HepG2 (cell line): ENCODE measurements at regions not wholly inside any gene's neighbourhood (a gene's known extent, or its start where the extent isn't known, plus 50 kb on each side); places are given as distances from the start of the nearest gene placed in this dataset.
A peak's percentile ranks its signal among the peaks of the same experiment; 100 is the strongest.

Experiments
- ATAC-seq: fragments of 200-7000 bp; cut with Tn5 transposase; 3 replicates; pipeline ENCODE4 v1.9.1; 2020; ENCODE audit warnings: mild to moderate bottlenecking, moderate library complexity
- BruUV-seq: library from RNA; stranded (reverse); fragments of 400-500 nt; replicated peaks from 2 replicates; lab custom pipeline; 2021; lab: Mats Ljungman, UMichigan
- CTCF ChIA-PET: fragments of 300-600 bp; formaldehyde crosslinking; extraction: SDS; loops from one replicate; lab custom pipeline; 2021; ENCODE audit warnings: low total read pairs, inconsistent platforms, low intra/inter-chr PET ratio; lab: Yijun Ruan, JAX
- POLR2A ChIA-PET: fragments of 350-600 bp; sonication (Branson Sonifier 250); formaldehyde crosslinking; loops from one replicate; lab custom pipeline; 2020; ENCODE audit warnings: antibody characterized with exemption, inconsistent platforms; lab: Yijun Ruan, JAX
- DNase-seq: peaks from one replicate; pipeline ENCODE4 v3.0.0-alpha.2; 2015; ENCODE audit warnings: low spot score
- FAIRE-seq: peaks from 3 replicates; lab custom pipeline; 2011; peaks lifted over from hg19 to GRCh38; lab: Jason Lieb, UNC
- H2AFZ ChIP-seq: one replicate; pipeline ENCODE4 v1.6.1; 2011; ENCODE audit warnings: low read length, inconsistent platforms
- H3K27ac ChIP-seq: fragments of 300-600 bp; 3 replicates; pipeline ENCODE4 v1.8.0; 2011; ENCODE audit warnings: mixed run types, mild to moderate bottlenecking, mixed read lengths, low read length, inconsistent platforms; ENCODE audit not compliant: insufficient read depth; ENCODE audit errors: extremely low read length
- H3K27me3 ChIP-seq, 2 experiments: fragments of 200-600 bp in 1 of 2; 2 replicates in 1 of 2; 3 replicates in 1 of 2; pipeline versions ENCODE4 v1.6.0 to v1.8.0; 2011; ENCODE audit warnings: low read length in 2 of 2, mild to moderate bottlenecking in 2 of 2, moderate library complexity in 2 of 2, inconsistent platforms in 1 of 2; ENCODE audit not compliant: insufficient read depth in 2 of 2, control insufficient read depth in 1 of 2
- H3K36me3 ChIP-seq, 2 experiments: fragments of 200-600 bp in 1 of 2; replicated peaks in 1 of 2; 2 replicates in 1 of 2; 3 replicates in 1 of 2; pipeline versions ENCODE4 v1.5.1 to v1.8.0; 2011; ENCODE audit warnings: low read length in 2 of 2, inconsistent platforms in 1 of 2; ENCODE audit not compliant: insufficient read depth in 2 of 2, control insufficient read depth in 1 of 2
- H3K4me1 ChIP-seq: 2 replicates; pipeline ENCODE4 v1.5.1; 2012; ENCODE audit warnings: low read length, inconsistent platforms; ENCODE audit not compliant: insufficient read depth
- H3K4me2 ChIP-seq: 2 replicates; pipeline ENCODE4 v1.6.0; 2011; ENCODE audit warnings: low read depth, low read length, inconsistent platforms
- H3K4me3 ChIP-seq, 3 experiments: fragments of 200-600 bp in 1 of 3; sonication (generic), shearing (Covaris generic) in 1 of 3; replicated peaks in 1 of 3; 2 replicates each; pipeline ENCODE4 v1.5.1; 2011 to 2016; ENCODE audit warnings: low read length in 3 of 3, inconsistent platforms in 2 of 3, low read depth in 2 of 3, mild to moderate bottlenecking in 2 of 3, control low read depth in 1 of 3, mixed read lengths in 1 of 3; ENCODE audit not compliant: insufficient read depth in 1 of 3
- H3K79me2 ChIP-seq: one replicate; pipeline ENCODE4 v1.6.1; 2011; ENCODE audit warnings: low read length, inconsistent platforms; ENCODE audit not compliant: insufficient read depth
- H3K9ac ChIP-seq: 2 replicates; pipeline ENCODE4 v1.6.0; 2011; ENCODE audit warnings: mild to moderate bottlenecking, low read depth, low read length, inconsistent platforms; ENCODE audit not compliant: insufficient read depth
- H3K9me3 ChIP-seq: 2 replicates; pipeline ENCODE4 v1.5.1; 2012; ENCODE audit warnings: mild to moderate bottlenecking, low read length
- H4K20me1 ChIP-seq: 2 replicates; pipeline ENCODE4 v1.6.0; 2011; ENCODE audit warnings: inconsistent platforms, mild to moderate bottlenecking, low read length, moderate library complexity; ENCODE audit not compliant: insufficient read depth
- ARNT2 ChIP-seq: sonication (generic); formaldehyde crosslinking; IDR thresholded peaks from 2 replicates; pipeline ENCODE4 v1.8.0; 2022; ENCODE audit warnings: mild to moderate bottlenecking, low read depth, missing genetic modification reagents, moderate library complexity
- NAIF1 ChIP-seq: sonication (generic); formaldehyde crosslinking; IDR thresholded peaks from 2 replicates; pipeline ENCODE4 v1.5.0; 2020; ENCODE audit warnings: mild to moderate bottlenecking, missing genetic modification reagents, borderline replicate concordance
- PLRG1 ChIP-seq: fragments of 450-650 bp; conservative IDR thresholded peaks from 2 replicates; pipeline ENCODE4 v1.6.1; 2016
- POLR2AphosphoS5 ChIP-seq: IDR thresholded peaks from 2 replicates; pipeline ENCODE4 v1.6.1; 2012; ENCODE audit warnings: low read depth, low read length
- POLR2G ChIP-seq: fragments of 200-400 bp; formaldehyde crosslinking; IDR thresholded peaks from 2 replicates; pipeline ENCODE4 v1.6.1; 2018; ENCODE audit warnings: mild to moderate bottlenecking, low read depth, low read length, moderate library complexity
- RBFOX2 ChIP-seq: fragments of 200-400 bp; formaldehyde crosslinking; IDR thresholded peaks from 2 replicates; pipeline ENCODE4 v1.6.1; 2017; ENCODE audit warnings: low read depth, mild to moderate bottlenecking, low read length
- RBM22 ChIP-seq: fragments of 200-400 bp; formaldehyde crosslinking; optimal IDR thresholded peaks from 2 replicates; pipeline ENCODE3; 2017; ENCODE audit warnings: mild to moderate bottlenecking, low read length, moderate library complexity
- SMYD3 ChIP-seq: sonication (generic); formaldehyde crosslinking; IDR thresholded peaks from 2 replicates; pipeline ENCODE4 v1.8.1; 2023; ENCODE audit warnings: mild to moderate bottlenecking, missing genetic modification reagents
- ZBTB38 ChIP-seq: sonication (generic); formaldehyde crosslinking; IDR thresholded peaks from 2 replicates; pipeline ENCODE4 v1.5.1; 2020; ENCODE audit warnings: mild to moderate bottlenecking, missing genetic modification reagents
- ZMYM2 ChIP-seq: sonication (generic); formaldehyde crosslinking; IDR thresholded peaks from 2 replicates; pipeline ENCODE4 v1.8.0; 2022; ENCODE audit warnings: mild to moderate bottlenecking, missing genetic modification reagents
- ZNF572 ChIP-seq: sonication (generic); formaldehyde crosslinking; IDR thresholded peaks from 2 replicates; pipeline ENCODE4 v1.5.1; 2020; ENCODE audit warnings: mild to moderate bottlenecking, missing genetic modification reagents
- ZNF777 ChIP-seq: sonication (generic); formaldehyde crosslinking; IDR thresholded peaks from 2 replicates; pipeline ENCODE4 v1.4.0; 2020; ENCODE audit warnings: missing genetic modification reagents
- WGBS: methylation state at CpG from one replicate; pipeline ENCODE4 v1.1.6; 2017; ENCODE audit warnings: low lambda C conversion rate; 5-methylcytosine and 5-hydroxymethylcytosine counted together
- in situ Hi-C: cut with HindIII; loops from 2 replicates; pipeline ENCODE4 v1.10.0; 2017; ENCODE audit warnings: low pct_unique_long_range_greater_than_20kb; ENCODE audit not compliant: extremely low pct_ligation_motif_present
- intact Hi-C: fragments of 100-400 bp; cut with micrococcal nuclease; formaldehyde crosslinking; loops from one replicate; pipeline ENCODE4 v1.10.0; 2022; ENCODE audit not compliant: unreplicated experiment
- TF ChIP-seq, protein P1 (sequence below): sonication (generic); formaldehyde crosslinking; IDR thresholded peaks from 2 replicates; pipeline ENCODE4 v1.8.0; 2022; ENCODE audit warnings: mild to moderate bottlenecking, missing genetic modification reagents, borderline replicate concordance
- TF ChIP-seq, protein P2 (sequence below), 2 experiments: IDR thresholded peaks; 2 replicates each; pipeline ENCODE4 v1.6.1; 2011 to 2012; ENCODE audit warnings: low read length in 2 of 2, borderline replicate concordance in 1 of 2, low read depth in 1 of 2, mild to moderate bottlenecking in 1 of 2, moderate library complexity in 1 of 2

DNA sequence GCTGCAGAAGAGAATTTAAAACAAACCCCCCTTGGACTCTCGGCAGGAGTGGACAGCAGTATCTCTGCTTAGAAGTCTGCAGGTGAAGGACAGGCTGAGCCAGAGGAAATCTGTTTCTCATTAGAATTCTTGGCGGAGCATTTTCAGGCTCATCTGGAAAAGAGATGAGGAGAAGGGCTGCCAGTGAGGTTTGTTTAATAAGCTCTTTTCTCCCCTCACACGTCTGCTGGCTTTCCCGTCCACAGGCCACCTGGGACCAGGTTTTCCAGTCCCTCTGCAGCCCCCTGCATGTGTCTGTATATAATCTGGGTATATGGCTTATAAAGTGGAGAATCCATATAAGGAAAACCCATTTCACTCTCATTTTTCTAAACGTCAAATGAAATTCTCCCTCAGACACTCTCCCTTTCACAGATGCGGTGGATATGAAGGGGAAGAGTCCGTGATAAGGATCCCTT is 155.4 kb upstream of the TPM1 start:
- H3K36me3 ChIP-seq = no peaks in the 10 kb centered on the region
- no peaks in the 10 kb centered on the region for H3K9me3 ChIP-seq
- peak overlapping the region; percentile 94 for H3K4me2 ChIP-seq
- peak overlapping the region; percentile 51 to 72 (median 57) for H3K4me3 ChIP-seq
- H3K4me1 ChIP-seq = peaks cover 70% of the 10 kb centered on the region
- H3K9ac ChIP-seq = peak overlapping the region; percentile 70
- H3K27ac ChIP-seq = peak overlapping the region; percentile 89
- TSS peak; percentile 97 for BruUV-seq
- ATAC-seq (peak; percentile 51), FAIRE-seq (no peak)
- 0% methylated on average over 6 of the region's 7 CpGs for WGBS
- H3K27me3 ChIP-seq = no peaks in the 10 kb centered on the region
- POLR2A ChIA-PET = interaction anchor here (1.0 to 3.6 kb wide), 8 partner anchors 9 to 202 kb away, joined by 3 to 45 read pairs (median 4); no protein-coding TSS in a partner anchor
- in situ Hi-C loops = no loop called here
- no peaks in the 10 kb centered on the region for H3K79me2 ChIP-seq
- intact Hi-C loops = loop anchor here (2.0 kb wide), 1 partner anchor 156 kb away; the partner anchor contains the start of gene TPM1
- peak overlapping the region; percentile 49 for H2AFZ ChIP-seq
- 0 out of 2 replicates have a peak, but pooled peaks have one; percentile 10 for TF ChIP-seq SMYD3 (CRISPR knock-in tag)
- TF ChIP-seq, protein P1, sequence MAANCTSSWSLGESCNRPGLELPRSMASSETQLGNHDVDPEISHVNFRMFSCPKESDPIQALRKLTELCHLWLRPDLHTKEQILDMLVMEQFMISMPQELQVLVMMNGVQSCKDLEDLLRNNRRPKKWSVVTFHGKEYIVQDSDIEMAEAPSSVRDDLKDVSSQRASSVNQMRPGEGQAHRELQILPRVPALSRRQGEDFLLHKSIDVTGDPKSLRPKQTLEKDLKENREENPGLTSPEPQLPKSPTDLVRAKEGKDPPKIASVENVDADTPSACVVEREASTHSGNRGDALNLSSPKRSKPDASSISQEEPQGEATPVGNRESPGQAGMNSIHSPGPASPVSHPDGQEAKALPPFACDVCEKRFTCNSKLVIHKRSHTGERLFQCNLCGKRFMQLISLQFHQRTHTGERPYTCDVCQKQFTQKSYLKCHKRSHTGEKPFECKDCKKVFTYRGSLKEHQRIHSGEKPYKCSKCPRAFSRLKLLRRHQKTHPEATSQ = no peak
- TF ChIP-seq POLR2G = peak; percentile 15
- TF ChIP-seq PLRG1 = no peak
- 0 out of 2 replicates have a peak, but pooled peaks have one; percentile 1 for TF ChIP-seq ARNT2 (CRISPR knock-in tag)
- peak; percentile 68; the same call in 1 of the 2 replicates for TF ChIP-seq POLR2AphosphoS5
- TF ChIP-seq ZBTB38 (CRISPR knock-in tag) = no peak
- TF ChIP-seq, protein P2, sequence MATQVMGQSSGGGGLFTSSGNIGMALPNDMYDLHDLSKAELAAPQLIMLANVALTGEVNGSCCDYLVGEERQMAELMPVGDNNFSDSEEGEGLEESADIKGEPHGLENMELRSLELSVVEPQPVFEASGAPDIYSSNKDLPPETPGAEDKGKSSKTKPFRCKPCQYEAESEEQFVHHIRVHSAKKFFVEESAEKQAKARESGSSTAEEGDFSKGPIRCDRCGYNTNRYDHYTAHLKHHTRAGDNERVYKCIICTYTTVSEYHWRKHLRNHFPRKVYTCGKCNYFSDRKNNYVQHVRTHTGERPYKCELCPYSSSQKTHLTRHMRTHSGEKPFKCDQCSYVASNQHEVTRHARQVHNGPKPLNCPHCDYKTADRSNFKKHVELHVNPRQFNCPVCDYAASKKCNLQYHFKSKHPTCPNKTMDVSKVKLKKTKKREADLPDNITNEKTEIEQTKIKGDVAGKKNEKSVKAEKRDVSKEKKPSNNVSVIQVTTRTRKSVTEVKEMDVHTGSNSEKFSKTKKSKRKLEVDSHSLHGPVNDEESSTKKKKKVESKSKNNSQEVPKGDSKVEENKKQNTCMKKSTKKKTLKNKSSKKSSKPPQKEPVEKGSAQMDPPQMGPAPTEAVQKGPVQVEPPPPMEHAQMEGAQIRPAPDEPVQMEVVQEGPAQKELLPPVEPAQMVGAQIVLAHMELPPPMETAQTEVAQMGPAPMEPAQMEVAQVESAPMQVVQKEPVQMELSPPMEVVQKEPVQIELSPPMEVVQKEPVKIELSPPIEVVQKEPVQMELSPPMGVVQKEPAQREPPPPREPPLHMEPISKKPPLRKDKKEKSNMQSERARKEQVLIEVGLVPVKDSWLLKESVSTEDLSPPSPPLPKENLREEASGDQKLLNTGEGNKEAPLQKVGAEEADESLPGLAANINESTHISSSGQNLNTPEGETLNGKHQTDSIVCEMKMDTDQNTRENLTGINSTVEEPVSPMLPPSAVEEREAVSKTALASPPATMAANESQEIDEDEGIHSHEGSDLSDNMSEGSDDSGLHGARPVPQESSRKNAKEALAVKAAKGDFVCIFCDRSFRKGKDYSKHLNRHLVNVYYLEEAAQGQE (IDR thresholded peaks at IDR 0.05; ENCODE audit: borderline replicate concordance in 1 of 2, low read depth in 1 of 2, low read length in 2 of 2) = 0 out of 4 replicates have a peak, but pooled peaks of 1 of the 2 experiments have one; percentile 11
- TF ChIP-seq RBFOX2 = peak; percentile 72
- 0 out of 2 replicates have a peak, but pooled peaks have one; percentile 28 for TF ChIP-seq NAIF1
- TF ChIP-seq ZNF777 (CRISPR knock-in tag) = peak; percentile 15; the same call in 1 of the 2 replicates
- no peak for TF ChIP-seq ZNF572 (CRISPR knock-in tag)
- peak; percentile 36 for TF ChIP-seq RBM22
- TF ChIP-seq ZMYM2 (CRISPR knock-in tag) = no peak
- TF ChIP-seq, all 625 proteins: peak for 9
- CTCF ChIA-PET = no interaction called here
- H4K20me1 ChIP-seq = no peaks in the 10 kb centered on the region
- no peak for DNase-seq
